NCI-H69 (cell line): ENCODE measurements at regions not wholly inside any gene's neighbourhood (a gene's known extent, or its start where the extent isn't known, plus 50 kb on each side); places are given as distances from the start of the nearest gene placed in this dataset.
"Not testable (repeated sequence)": the region's sequence is repeated elsewhere in the genome, so short reads cannot be mapped to it uniquely, and the experiment has no call there.

Experiments used
- DNase-seq: peaks from one replicate; lab custom pipeline; 2025; lab: John Stamatoyannopoulos, UW

DNA sequence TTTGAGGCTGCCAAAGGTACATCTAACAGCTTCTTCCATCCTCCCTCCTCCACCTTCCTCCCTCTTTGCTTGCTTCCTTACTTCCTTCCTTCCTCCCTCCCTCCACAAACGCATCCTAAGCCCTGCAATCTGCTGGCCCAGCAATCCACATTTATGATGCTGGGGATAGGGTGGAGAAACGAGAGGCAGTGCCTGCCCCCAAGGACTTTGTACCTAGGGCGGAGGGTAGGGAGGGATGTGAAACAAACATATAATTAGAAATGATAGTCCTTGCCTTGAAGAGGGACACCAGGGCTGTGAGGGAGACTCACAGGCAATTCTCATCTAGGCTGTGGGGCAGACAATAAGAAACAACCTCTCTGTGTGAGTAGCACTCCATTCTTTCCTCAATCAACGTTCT lies 188.3 kb downstream of the ANKRD30B start:
- DNase-seq = no peak

DNA sequence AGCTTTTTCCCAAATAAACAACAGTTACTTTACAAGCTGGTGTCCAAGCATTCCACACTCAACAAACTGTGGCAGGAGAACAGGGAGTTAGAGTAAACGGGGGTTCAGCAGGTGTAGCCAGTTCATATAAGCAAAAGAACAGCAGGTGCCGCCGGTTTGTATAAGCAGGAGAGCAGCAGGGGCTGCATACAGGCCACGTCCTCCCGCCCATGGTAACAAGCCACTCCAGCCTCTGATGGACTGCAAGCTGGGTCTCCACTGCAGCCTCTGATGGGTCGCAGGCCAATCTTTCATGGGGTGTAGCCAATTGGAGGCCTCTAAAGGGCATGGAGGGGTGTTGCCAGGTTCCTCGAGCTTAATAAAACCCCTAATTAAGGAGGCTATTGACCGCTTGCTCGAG lies 189.3 kb downstream of the ANKRD30B start:
- no peak for DNase-seq

DNA sequence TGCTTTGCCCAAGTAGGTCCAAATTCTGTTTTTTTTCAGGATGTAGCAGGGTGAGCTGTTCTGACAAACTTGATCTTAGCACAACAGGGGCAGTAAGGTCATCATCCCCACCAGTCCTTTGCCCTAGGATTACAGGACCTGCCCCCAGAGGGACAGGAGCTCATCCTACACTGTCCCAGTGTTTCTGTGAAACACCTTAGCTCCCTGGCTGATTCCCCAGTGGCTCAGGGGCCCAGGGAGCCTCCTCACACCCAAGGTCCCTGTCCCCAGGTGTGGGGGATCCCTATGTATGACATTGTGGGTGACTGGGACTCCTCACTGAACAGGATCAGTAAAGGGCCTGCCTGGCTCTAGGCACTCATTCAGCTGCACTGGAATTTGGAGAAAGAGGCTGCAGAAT lies 191.2 kb downstream of the ANKRD30B start:
- no peak for DNase-seq

DNA sequence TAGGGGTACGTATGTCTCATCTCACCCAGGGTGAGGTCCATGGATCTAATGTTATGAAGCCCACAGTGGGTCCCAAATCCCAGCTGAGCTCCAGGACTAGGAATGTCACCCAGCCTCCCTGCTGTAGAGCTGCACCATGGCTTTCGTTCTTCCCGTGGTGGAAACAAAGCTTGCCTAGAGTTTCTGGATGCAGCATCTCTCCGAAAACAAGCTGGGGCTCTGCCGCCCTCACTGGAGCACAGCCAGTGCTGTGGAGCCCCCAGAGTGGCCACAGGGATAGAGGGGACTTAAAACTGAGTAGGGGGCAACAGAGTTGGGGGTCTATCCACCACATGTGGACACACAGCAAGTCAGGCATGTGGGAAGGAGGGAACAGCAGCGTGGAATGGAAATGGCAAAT lies 192.1 kb downstream of the ANKRD30B start:
- DNase-seq = not testable (repeated sequence)

DNA sequence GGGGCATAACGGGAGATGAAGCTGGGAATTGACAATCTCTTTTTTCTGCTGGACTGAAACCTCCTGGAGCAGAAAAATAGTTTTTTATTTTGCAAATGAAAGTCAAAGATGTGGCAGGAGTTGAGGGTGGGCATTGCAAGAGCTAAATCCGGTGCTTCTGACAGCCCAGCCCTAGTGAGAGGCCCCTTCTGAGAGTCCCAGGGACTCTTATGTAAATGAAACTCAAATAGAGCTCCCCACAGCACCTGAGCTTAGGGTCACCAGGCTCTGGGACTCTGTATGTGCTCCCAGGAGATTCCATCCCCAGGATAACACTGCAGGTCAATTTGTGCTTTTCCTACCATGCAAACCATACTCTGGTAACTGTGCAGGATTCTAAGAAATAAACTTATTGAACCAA lies 192.8 kb downstream of the ANKRD30B start:
- no peak for DNase-seq

DNA sequence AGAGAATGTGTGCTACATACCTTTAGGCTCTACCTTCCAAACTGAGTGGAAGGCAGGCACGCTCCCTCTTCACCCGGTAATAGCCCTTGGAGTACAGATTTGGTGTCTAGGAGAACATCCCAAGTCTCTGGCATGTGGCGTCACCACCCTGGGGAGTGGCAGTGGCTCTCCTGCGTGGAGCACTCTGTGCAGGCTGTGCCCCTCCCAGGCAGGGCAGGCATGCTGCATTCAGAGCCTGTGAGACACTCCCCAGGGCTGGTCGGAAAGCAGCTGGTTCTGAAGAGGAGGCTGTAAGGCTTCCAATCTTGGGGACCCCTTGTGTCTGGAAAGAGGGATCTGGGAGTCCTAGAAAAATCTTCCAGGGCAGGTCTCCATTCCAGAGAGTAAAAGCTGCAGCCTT lies 193.3 kb downstream of the ANKRD30B start:
- DNase-seq = no peak

DNA sequence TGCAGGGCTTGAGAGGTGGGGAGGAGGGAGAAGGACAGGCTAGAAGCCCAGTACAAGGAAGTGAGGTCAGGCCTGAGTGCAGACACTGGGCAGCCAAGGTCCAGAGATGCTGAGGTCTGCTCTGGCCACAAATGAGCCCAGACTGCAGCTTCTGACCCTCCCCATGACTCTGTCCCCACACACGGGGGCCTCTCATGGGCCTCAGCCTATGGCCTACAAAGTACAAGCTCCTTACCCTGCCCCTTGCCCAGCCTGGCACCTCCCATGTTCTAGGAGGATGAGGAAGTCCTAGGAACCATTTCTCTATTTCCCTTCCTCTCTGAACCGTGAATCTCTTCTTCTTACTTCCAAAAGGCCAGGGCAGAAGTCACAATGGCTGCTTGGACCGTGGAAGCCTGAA lies 193.8 kb downstream of the ANKRD30B start:
- DNase-seq = no peak

DNA sequence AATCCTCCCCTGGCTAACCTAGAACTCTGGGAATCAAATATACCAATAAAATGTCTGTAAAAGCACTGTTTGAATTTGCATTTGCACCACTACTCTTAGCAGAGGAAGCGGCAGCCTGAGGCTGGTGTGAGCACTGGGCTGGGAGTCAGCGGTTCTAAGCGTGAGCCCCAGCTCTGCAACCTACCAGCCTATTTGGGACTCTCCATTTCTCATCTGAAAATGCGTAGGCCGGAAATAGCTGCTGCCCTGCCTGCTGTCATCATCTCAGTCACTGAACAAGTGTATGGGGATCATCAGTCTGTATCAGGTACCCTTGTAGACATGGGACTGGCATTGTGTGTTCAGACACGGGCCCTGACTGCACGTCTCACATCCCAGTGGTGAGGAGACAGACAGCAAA lies 194.3 kb downstream of the ANKRD30B start:
- no peak for DNase-seq

DNA sequence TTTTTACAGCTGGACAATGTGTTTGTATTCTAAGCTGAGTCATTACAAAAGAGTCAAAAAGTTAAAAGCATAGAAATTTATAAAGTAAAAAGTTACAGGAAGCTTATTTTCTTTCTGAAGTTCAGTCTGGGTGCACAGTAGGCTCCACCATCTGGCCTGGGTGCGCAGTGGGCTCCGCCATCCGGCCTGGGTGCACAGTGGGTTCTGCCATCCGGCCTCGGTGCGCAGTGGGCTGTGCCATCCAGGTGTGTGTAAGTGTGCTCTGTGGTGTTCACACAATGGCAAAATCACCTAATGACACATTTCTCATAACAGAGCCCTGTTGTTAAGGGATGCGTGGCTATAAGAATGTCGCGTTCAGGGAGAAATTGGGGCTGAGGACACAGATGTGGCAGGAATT lies 195.5 kb downstream of the ANKRD30B start:
- DNase-seq = no peak

DNA sequence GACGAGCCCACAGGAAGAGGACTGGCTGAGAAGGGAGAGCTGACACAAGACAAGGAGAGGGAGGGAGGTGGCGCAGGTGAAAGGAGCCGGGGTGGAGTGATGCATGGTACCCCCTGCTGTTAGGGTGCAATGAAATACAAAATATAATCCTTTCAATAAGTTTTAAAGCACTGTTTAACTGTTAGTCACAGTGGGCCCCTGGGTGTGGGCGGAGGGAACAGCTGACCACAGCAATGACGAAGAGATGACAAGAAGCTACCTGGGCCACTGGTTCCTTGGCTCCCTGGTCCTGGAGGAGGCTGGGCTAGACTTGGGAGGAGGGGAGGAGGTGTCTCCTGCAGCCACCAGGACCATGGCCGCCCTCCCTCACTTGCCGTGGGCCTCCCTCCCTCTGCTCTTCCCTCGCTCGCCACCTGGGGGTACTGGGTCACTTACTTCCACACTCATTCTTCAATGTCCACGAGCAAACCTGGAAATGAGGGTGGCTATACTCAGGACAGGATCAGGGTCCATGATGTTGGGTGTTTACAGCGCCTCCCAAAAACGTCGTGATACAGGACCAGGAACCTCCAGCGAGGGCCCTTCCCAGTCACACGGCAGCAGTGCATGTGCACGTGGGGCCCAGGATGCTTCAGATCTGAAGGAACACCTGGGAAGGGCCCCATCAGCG lies 196.1 kb downstream of the ANKRD30B start:
- no peak for DNase-seq

DNA sequence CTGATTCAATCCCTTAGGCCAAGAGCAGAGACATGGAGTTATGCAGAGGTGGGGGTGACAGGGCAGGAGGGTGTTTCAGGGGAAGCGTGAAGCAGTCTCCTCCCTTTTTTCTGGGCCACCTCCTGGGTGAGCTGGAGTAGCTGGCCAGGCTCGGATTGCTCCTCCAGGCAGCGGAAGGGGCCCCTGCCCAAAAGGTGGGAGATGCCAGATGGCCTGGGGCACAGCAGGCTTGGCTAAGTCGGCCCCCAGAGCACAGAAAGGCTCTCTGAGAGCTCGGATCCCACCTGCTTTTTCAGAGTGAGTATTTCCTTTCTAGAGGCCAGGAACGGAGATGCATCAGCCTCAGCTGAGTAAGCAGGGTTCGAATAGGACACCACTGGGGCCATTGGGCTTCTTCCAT lies 196.9 kb downstream of the ANKRD30B start:
- DNase-seq = no peak

DNA sequence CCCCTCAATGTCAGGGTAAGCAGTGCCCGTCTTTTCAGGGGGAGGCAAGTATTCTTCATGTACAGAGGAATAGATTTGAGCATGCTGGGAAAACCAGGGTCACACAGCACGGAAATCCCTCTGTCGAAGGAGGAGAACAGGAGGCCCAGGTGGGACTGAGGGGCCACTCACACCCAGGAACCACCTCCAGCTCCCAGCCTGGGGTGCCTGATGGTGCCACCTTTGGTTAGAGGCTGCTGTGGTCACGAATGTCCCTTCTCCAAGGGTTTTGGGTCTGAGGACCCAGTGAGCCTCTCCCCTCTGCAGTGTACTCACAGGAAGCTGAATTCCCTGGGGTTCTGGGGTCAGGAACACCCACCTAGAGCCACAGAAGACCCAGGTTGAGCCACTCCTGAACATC lies 197.3 kb downstream of the ANKRD30B start:
- no peak for DNase-seq

DNA sequence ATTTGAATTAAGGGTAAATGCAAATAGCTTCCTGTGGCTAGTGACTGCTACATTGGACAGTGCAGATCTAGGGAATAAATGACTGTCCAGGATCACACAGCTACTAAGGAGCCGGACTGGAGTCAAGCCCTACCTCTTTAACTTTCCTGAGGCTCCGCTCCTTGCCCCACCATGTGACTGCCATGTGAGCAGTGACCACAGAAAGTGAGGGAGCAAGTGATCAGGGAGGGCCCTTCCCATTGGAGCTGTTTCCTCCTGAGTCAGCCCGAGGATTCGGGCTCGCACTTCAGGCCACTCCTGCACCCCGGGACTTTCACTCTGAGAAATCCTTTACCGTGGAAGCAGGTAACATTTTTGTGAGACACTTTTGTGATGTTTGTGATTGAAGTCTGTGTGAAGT lies 198.0 kb downstream of the ANKRD30B start:
- no peak for DNase-seq

DNA sequence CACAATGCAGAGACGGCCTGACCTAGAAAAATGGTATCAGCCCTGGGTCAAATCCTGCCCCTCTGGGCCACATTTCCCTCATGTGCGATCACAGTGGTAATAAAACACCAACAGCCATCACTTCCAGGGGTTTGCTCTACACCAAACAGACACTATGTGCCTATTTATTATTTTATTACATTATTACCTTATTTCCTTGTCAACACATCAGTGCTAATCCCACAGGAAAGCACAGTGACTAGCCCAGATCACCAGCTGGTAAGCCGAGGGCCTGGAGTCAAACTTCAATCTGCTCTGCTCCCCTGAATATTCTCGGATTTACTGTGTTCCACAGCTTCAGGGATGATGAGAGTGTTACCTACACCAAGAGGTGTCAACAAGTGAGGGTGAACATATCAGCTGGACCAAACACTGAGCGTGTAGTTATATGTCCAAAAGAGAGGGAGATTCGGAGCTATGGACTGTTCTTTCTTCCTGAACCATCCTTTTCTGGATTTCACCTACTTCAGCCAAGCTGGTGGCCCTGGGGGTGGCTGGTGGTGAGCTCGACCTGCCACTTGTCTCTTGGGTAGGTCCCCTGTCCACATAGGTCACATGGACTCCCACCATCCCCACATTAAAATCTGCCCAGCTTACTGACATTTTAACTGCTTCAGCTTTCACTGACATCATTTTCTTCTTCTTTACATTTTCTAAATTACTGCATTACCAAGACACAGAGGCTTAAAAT lies 198.9 kb downstream of the ANKRD30B start:
- DNase-seq = not testable (repeated sequence)

DNA sequence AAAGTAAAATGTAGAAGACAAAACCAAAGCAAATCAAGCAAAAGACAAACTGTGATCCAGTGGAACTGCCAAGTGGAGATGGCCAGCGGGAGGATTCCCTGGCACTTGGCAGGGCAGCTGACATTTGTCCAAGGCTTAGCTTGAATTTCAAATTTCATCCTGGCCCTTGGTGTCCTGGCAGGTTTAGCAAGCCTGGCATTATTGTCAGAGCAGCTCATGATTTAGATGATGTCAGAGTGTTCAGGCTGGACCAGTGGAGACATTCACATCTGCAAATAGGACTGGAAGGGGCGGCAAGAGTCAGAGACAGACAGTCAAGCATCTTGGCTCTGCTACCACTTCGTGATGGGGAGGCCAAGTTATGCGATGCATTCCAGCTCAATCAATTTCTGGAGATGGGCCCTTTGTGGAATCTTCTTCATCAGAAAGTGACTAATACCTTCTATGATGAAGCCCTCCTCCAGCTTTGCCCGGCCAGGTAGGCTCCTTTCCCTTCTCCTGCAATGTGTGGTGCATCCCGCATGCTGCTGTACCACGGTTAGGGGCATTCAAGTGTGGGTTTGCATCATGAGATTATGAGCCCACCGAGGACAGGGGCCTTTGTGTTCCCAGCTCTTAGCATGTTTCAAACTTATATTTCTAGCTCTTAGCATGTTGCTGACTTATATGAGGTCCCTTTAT lies 199.7 kb downstream of the ANKRD30B start:
- DNase-seq = no peak

DNA sequence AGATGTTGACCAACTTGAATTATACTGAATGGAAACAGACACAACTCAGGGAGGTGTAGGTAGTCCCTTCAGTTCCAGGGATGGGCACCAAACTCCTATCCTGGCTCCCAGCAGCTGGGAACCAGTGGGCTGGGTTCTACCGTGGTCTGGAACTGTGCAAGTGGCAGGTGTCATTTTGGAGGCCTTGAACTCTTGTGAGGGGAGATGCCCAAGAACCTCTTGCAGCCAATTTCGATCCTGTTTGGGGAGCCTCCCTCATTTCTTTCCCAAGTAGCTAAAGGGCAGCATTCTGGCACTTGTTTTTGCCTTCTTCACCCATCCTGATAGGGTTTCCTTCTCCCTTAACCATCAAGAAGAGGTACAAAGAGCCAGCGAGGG lies 200.2 kb downstream of the ANKRD30B start:
- no peak for DNase-seq

DNA sequence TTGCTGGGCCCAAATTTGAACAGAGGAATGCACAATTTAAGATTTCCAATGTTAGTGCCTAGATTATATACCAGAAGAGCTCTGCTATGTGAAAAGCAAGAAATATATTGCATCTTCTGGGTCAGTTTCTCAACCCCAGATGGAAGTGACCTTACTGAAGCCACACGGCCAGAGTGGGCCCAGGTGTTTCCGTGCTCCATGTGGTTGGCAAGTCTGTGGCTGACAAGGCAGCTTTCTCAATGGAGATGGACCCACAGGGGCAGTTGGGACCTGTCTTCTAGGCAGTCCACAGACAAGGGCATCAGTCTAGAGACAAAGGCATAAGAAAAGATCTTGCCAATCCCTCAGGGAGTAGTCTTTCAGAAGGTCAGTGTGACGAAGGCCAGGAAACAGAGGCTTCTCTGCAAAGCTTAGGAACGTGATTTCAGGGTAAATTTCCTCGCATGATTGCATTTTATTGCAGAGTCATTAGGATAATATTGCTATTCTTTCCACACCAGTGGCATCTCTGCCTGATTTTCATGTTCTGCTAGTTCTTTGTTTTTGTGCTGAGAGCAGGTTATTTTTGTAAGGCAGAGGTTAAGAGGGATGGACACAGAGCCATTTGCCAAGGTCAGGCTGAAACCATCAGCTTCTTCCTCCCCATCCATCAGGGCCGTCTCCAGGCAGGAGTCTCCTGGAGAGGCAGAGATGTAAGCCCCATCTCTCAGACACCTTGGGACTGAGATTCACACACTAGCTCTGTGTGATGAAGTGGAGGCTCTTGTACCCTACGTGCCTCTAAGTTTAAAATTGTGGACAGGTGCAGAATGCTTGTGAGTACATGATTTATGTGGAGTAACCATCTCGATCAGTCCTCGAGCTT lies 202.1 kb downstream of the ANKRD30B start:
- no peak for DNase-seq

DNA sequence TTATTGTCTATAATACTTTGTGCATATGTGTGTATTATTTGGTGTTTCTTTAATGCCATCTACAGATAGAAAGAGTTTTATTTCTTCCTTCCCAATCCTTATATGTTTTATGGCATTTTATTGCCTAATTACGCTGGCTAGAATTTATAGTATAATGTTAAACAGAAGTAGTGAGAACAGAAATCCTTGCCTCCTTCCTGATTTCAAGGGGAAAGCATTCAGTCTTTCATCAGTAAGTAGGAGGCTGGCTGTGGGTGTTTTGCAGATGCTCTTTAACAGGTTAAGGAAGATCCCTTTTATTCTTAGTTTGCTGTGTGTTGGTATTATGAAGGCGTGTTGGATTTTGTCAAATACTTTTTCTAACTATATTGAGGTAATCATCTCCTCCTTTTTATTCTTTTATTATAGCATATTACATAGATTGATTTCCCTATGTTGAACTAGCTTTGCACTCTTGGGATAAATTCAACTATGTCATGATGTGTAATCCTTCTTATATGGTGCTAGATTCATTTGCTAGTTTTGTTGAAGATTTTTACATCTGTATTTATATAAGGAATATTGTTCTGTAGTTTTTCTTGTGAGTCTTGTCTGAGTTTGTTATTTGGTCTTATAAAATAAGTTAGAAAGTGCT lies 204.6 kb downstream of the ANKRD30B start:
- DNase-seq = not testable (repeated sequence)

DNA sequence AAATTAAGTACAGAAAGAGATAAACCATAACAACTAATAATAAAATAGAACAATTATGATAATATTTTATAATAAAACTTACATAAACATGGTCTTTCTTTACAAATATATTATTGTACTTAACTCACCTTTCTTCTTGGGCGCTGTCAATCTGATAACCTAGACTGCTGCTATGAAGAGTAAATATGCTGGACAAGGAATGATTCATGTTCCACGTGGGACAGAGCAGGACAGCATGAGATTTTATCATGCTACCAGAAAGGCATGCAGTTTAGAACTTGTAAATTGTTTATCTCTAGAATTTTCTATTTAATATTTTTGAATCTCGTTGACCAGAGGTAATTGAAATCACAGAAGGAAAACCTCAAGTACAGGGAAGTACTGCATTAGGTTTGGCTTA lies 210.7 kb downstream of the ANKRD30B start:
- no peak for DNase-seq

DNA sequence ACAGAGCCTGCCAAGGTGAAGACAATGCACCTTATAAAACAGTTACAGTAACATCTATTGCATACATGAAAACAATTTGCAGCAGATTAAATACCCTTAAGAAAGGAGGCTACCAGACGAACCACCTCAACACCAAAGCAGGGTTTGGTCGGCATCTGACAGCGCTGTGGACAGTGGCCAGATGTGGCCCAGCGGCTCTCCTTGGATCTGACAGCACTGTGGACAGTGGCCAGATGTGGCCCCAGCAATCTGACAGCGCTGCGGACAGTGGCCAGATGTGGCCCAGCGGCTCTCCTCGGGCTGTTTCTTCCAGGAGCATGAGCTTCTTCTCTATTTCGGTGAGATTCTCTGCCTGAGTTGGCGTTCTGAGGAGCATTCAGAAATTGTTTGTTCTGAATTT lies 211.6 kb downstream of the ANKRD30B start:
- DNase-seq = no peak

DNA sequence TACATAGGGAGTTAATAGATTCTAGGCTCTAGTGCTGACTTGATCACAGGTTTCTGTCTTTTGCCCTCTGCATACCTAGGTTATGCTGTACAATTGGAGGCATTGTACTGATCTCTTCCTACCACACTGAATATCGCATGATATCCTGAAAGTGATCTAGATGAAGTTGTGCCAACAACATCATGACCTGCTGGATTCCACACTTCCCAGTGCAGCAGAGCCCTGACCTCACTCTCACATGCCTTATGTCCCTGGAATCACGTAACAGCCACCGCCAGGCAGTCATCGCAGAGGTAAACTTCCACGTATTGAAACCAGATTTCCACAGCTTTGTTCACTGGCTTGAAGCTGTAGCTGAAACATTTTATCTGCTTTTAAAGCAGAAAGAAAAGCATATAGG lies 214.0 kb downstream of the ANKRD30B start:
- no peak for DNase-seq

DNA sequence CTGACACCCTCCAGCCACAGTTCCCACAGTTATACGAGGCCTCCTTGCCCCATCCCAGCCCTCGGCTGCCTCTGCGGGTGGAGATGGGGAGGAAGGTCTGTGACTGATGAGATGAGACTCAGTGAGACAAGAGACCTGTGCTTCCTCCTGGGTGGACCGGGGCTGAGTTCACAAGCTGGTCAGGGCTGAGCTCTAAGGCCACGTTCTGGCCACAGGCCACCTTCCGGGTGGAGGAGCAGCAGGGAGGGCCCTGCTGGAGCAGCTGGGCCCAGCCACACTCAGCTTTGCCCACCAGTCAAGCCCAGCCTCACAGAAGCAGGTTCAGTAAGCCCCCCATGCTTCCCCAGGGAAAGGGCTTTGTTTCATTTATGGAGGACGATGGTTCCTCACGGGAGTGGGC lies 214.7 kb downstream of the ANKRD30B start:
- no peak for DNase-seq
